GM10266 (cell line): ENCODE measurements at regions not wholly inside any gene's neighbourhood (a gene's known extent, or its start where the extent isn't known, plus 50 kb on each side); places are given as distances from the start of the nearest gene placed in this dataset.

Experiments
- DNase-seq: peaks from one replicate; pipeline ENCODE4 v3.0.0; 2012; ENCODE audit errors: extremely low spot score
- CTCF ChIP-seq: IDR thresholded peaks from 2 replicates; pipeline ENCODE4 v1.5.1; 2012; ENCODE audit warnings: mild to moderate bottlenecking, low read depth; ENCODE audit not compliant: control insufficient read depth, insufficient read depth; ENCODE audit errors: missing control alignments

GRCh38 chr5:17713301-17713700 lies 79.0 kb downstream of the TAF11L14 start:
- no peak for TF ChIP-seq CTCF
- DNase-seq: no peak

GRCh38 chr5:17714186-17714585 lies 79.9 kb downstream of the TAF11L14 start:
- TF ChIP-seq CTCF: no peak
- DNase-seq: no peak

GRCh38 chr5:17719592-17719991 lies 85.3 kb downstream of the TAF11L14 start:
- no peak for TF ChIP-seq CTCF
- no peak for DNase-seq

- no peak for DNase-seq
- no peak for TF ChIP-seq CTCF
Measured at GRCh38 chr5:17720071-17720470, 85.8 kb downstream of the TAF11L14 start.

- no peak for TF ChIP-seq CTCF
- DNase-seq: no peak
Measured at GRCh38 chr5:17723876-17724275, 89.6 kb downstream of the TAF11L14 start.

- no peak for TF ChIP-seq CTCF
- DNase-seq: no peak
Measured at GRCh38 chr5:17727098-17727497, 92.8 kb downstream of the TAF11L14 start.

GRCh38 chr5:17730421-17730820 lies 96.2 kb downstream of the TAF11L14 start:
- TF ChIP-seq CTCF: no peak
- no peak for DNase-seq
